ENCODE measurements at regions not wholly inside any gene's neighbourhood (a gene's known extent, or its start where the extent isn't known, plus 50 kb on each side); places are given as distances from the start of the nearest gene placed in this dataset.

GRCh38 chr3:106191913-106192312 lies 323.1 kb upstream of the CBLB start:
- TF ChIP-seq CTCF (IDR thresholded peaks at IDR 0.05), result no peak
- DNase-seq, result no peak
- no peak for ATAC-seq
- no peak overlapping the region for H3K4me3 ChIP-seq
- no peaks in the 10 kb centered on the region for H3K4me1 ChIP-seq
- intact Hi-C loops (cut with DNase I), result no loop called here
- no peak overlapping the region for H3K27ac ChIP-seq
- WGBS, 3 donors, result 96 to 98% (median 98%) methylated on average over 3 of the region's 3 CpGs
- no peaks in the 10 kb centered on the region for H3K36me3 ChIP-seq (ENCODE audit: insufficient read depth in 1 of 2, low read depth in 1 of 2)
- H3K9me3 ChIP-seq, result no peaks in the 10 kb centered on the region
- no peaks in the 10 kb centered on the region for H3K27me3 ChIP-seq (ENCODE audit: insufficient read depth in 3 of 3, low read length in 2 of 3)

DNA sequence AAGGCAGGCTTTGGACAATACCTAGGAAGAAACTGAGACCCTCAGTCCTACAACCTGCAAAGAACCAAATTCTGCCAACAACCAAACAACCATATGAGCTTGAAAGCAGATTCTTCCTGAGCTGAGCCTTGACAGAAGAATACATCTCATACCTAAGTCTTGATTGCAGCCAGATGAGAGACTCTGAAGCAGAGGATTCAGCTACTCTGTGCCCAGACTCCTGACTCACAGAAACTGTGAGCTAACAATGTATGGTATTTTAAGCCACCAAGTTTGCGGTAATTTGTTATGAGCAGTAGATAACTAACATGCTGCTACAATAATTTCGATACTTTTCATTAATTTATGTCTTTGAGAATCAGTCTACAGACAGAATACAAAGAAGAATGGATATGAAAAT lies 325.1 kb upstream of the CBLB start:
- no peak for ATAC-seq
- WGBS, 3 donors, result 94 to 97% (median 95%) methylated on average over 2 of the region's 2 CpGs

DNA sequence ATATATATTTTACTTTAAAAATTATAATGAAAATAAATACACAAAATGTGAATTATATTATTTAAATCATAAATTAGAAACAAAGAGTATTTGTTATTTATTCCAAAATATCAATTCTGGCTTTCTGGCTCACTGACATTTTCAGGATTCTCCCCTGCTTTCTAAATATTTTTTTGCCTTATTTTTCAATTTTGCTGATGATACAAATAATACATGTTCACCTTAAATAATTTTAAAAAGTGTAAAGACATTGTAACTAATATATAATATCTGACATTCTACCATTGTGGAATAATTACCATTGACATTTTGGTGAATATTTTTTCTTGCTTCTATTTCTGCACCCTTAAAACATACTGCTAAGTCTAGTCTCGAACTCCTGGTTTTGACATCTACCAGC lies 325.9 kb upstream of the CBLB start:
- no peak overlapping the region for H3K4me3 ChIP-seq
- H3K36me3 ChIP-seq (ENCODE audit: insufficient read depth in 1 of 2, low read depth in 1 of 2), result no peaks in the 10 kb centered on the region
- ATAC-seq, result no peak
- no peak overlapping the region for H3K27ac ChIP-seq
- intact Hi-C loops (cut with DNase I), result no loop called here
- H3K9me3 ChIP-seq, result no peaks in the 10 kb centered on the region
- no peak for DNase-seq
- no peaks in the 10 kb centered on the region for H3K27me3 ChIP-seq (ENCODE audit: insufficient read depth in 3 of 3, low read length in 2 of 3)
- WGBS, 3 donors, result 94 to 100% (median 99%) methylated on average over 1 of the region's 1 CpG
- TF ChIP-seq CTCF (IDR thresholded peaks at IDR 0.05), result no peak
- H3K4me1 ChIP-seq, result no peaks in the 10 kb centered on the region

More for the DNA sequence above, 325.1 kb upstream of the CBLB start:
- Histone ChIP-seq H3K36me3 (ENCODE audit: insufficient read depth in 1 of 2, low read depth in 1 of 2) (no peaks in the 10 kb centered on the region), H3K27me3 (ENCODE audit: insufficient read depth in 3 of 3, low read length in 2 of 3) (no peaks in the 10 kb centered on the region), H3K4me1 (no peaks in the 10 kb centered on the region), H3K4me3 (no peak overlapping the region), H3K9me3 (no peaks in the 10 kb centered on the region), H3K27ac (no peak overlapping the region)
- intact Hi-C loops (cut with DNase I), result no loop called here
- DNase-seq, result no peak
- TF ChIP-seq CTCF (IDR thresholded peaks at IDR 0.05), result no peak

DNA sequence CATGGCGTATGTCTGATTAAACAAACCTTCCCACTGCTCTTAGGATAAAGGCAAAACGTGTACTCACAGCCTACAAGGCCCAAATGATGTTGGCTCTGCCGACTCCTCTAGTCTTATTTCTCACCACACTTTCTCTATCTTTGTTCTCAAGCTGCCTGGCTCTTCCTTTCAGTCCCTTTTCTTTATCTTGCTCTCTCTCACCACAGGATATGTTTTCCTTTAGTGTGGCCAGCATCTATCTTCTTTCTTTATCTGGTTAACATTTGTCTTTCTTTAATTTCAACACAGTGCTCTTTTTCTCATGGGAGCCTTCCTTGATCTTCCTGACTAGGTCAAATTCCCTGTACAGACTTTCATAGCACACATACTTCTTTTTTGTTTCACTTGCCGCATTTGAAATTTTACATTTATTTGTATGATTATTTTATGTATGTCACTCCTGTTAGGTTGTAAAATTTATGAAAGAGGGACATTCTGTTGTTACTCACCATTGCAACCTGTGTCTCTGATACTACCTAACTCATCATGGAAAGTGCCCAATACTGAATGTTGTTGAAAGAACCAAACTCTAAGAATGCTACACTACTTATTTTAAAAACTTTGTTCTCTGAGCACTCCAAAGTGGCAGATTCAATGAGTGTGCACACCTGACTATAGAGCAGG lies 328.9 kb upstream of the CBLB start:
- no peak for TF ChIP-seq CTCF (IDR thresholded peaks at IDR 0.05)
- DNase-seq (no peak), ATAC-seq (no peak)
- H3K27me3 ChIP-seq (ENCODE audit: insufficient read depth in 3 of 3, low read length in 2 of 3), result no peaks in the 10 kb centered on the region
- H3K9me3 ChIP-seq, result no peaks in the 10 kb centered on the region
- no peaks in the 10 kb centered on the region for H3K36me3 ChIP-seq (ENCODE audit: insufficient read depth in 1 of 2, low read depth in 1 of 2)
- H3K27ac ChIP-seq, result no peak overlapping the region
- H3K4me3 ChIP-seq, result no peak overlapping the region
- no peaks in the 10 kb centered on the region for H3K4me1 ChIP-seq
- WGBS, 3 donors, result 78 to 90% (median 83%) methylated on average over 4 of the region's 4 CpGs
- intact Hi-C loops (cut with DNase I), result no loop called here
